GM13977 (cell line): ENCODE measurements at regions not wholly inside any gene's neighbourhood (a gene's known extent, or its start where the extent isn't known, plus 50 kb on each side); places are given as distances from the start of the nearest gene placed in this dataset.
A peak's percentile ranks its signal among the peaks of the same experiment; 100 is the strongest.

Source experiments
- DNase-seq: peaks from one replicate; pipeline ENCODE4 v3.0.0; 2012; ENCODE audit warnings: low spot score
- CTCF ChIP-seq: IDR thresholded peaks from 2 replicates; pipeline ENCODE4 v1.5.1; 2012; ENCODE audit warnings: mild to moderate bottlenecking, control low read depth; ENCODE audit not compliant: insufficient read depth; ENCODE audit errors: extremely low read depth, missing control alignments
- in situ Hi-C: fragments of 300-500 bp; cut with MboI; formaldehyde crosslinking; loops from one replicate; pipeline ENCODE4 v1.12.0; 2022; ENCODE audit warnings: low sequenced_read_pairs, low pct_unique_long_range_greater_than_20kb, mixed read lengths, inconsistent platforms; ENCODE audit not compliant: unreplicated experiment

GRCh38 chr1:200354243-200354642, 55.6 kb downstream of the ZNF281 start:
- peak; percentile 33 for DNase-seq
- in situ Hi-C loops, result no loop called here
- no peak for TF ChIP-seq CTCF

DNA sequence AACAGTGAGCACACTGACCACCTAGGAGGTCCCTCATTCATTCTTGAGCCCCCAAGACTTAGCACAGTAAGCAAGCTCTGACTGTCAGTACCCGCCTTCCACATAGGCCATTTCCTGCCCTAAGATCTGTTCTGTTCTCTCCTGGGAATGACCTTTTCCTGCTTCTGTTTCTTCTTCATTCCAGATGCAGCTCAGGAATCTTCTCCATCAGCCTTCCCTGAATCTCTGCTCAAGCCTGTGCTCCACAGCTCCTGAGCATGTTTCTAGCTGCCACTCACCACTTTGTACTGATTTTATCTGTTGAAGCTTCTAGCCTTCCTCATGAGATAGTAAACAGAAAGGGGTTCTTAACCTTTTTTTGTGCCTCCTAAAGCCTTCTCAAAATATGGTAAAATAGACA, 56.6 kb downstream of the ZNF281 start:
- DNase-seq, result no peak
- TF ChIP-seq CTCF, result no peak
- in situ Hi-C loops, result no loop called here

GRCh38 chr1:200351826-200352549, 57.8 kb downstream of the ZNF281 start:
- DNase-seq, result peak; percentile 35
- no peak for TF ChIP-seq CTCF
- in situ Hi-C loops, result no loop called here

- TF ChIP-seq CTCF, result no peak
- no peak for DNase-seq
- in situ Hi-C loops, result no loop called here
Measured at GRCh38 chr1:200351425-200351824, 58.4 kb downstream of the ZNF281 start.

- in situ Hi-C loops, result no loop called here
- TF ChIP-seq CTCF, result no peak
- no peak for DNase-seq
Measured at GRCh38 chr1:200346700-200347099, 63.1 kb downstream of the ZNF281 start.

- in situ Hi-C loops, result no loop called here
- TF ChIP-seq CTCF, result no peak
- DNase-seq, result no peak
Measured at GRCh38 chr1:200345520-200345919, 64.3 kb downstream of the ZNF281 start.
